Embryonic facial prominence (tissue), 1 donor: ENCODE measurements at regions not wholly inside any gene's neighbourhood (a gene's known extent, or its start where the extent isn't known, plus 50 kb on each side); places are given as distances from the start of the nearest gene placed in this dataset.
"Not testable (repeated sequence)": the region's sequence is repeated elsewhere in the genome, so short reads cannot be mapped to it uniquely, and the experiment has no call there.

Experiments
- DNase-seq: peaks from one replicate; pipeline ENCODE4 v3.0.0-alpha.2; 2016; ENCODE audit errors: extremely low spot score

DNA sequence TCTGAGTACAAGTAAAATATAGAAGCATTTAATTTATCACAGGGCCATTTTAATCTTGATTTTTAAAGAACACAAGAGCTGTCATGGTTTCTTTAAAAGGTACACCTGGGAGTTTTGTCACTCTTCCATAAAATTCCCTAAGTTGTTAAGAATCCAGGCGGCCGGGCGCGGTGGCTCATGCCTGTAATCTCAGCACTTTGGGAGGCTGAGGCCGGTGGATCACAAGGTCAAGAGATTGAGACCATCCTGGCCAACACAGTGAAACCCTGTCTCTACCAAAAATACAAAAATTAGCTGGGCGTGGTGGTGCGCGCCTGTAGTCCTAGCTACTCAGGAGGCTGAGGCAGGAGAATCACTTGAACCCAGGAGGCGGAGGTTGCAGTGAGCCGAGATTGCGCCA, 278.3 kb downstream of the PCDH17 start:
- not testable (repeated sequence) for DNase-seq

DNA sequence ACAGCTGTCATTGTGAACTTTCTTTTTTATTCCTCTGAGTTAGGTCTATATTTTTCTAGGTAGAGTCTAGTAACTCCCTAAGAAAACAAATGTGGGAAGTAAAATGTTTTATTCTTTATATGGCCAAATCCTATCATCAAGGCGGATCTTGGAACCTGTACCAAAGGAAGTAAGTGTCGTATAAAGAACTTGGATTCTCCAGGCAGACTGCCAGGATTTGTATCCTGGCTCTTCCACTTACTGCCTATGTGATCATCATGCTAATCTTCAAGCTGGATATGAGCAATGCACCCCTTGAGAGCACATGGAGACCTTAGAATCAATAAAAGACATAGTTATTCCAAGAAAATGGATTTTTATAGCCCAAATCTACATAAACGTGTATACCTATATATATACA, 286.5 kb downstream of the PCDH17 start:
- DNase-seq, result no peak

DNA sequence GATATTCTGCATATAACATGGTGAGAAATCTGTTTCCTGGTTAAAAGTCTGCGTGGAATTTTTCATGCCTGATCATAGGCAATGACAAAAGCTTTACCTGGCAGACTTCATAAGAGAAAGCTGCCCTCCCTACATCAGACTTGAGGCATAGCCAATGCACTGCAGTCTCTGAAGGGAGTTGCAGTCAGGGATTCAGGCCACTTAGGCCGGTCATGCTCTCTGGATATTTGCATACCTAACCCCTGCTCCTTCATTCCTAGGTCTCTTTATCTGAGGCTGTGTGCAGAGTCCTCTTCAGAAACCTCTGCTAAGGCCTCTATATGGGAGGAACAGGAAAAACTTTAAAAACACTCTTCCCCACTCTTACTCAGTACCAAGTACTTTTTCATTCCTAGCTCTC, 287.4 kb downstream of the PCDH17 start:
- no peak for DNase-seq

DNA sequence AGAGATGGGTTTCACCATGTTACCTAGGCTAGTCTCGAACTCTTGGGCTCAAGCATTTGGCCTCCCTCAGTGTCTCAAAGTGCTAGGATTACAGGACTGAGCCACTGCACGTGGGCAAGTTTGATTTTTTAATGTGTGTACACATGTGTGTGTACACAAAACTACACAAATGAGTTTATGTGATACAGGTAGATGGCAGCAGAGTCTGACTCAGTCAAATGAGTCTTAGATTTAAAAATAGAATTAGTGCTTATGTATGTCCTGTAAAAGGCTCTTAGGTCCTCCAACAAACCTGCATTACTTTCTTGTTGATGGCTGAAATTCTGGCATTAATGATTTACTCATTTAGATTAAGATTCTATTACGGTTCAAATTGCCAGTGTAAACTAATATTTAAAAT, 293.7 kb downstream of the PCDH17 start:
- DNase-seq, result no peak

DNA sequence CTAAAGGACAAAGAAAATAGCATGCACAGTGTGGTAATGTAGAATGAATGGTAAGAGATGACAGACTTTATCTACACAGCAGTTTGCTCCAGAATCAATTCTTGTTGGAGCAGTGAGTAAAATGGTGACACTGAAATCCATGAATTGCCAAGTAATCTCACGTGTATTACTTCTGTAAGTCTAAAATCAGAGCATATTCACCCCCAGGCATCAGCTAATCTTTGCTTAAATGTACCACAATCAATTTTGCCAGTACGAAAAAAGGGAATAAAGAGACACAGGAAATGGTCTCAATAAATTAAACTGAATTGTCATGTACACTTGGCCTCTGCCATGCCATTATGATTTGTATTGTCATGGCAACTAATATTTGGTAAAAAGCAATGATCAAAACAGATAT, 294.2 kb downstream of the PCDH17 start:
- no peak for DNase-seq

DNA sequence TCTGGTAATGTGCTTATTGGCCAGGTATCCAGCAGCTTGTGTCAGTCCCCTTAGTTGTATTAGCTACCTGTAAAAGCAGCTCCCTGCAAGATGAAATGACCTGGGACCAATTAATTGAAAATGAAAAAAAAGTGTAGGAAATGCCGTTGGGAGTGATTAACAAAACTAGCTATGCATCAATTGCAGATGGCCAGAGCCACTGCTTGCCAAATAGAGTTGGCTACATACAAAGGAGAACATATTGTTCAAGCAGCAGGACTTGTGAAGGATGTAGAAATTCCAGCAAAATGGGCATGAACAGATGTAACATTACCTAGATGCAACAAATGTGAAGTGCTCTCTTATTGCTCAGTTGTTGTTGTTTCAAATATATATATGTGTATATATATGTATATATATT, 300.5 kb downstream of the PCDH17 start:
- DNase-seq, result no peak

DNA sequence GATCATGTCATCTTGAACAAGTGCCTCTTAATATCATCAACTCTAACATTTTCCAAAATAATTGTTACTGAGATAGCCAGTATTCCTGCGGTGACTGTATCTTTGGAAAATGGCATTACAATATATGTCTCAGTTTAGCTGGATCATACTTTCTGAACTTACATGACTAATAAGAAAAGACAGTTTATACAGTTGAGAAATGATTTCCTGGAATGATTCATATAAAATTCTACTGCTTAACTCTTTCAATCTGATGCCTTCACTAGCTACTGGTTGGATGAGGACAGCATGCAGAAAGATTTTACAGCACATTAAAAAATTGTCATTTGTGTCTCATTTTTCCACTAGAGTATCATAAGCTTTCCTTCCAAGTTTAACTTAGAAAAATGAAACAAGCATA, 302.1 kb downstream of the PCDH17 start:
- no peak for DNase-seq

DNA sequence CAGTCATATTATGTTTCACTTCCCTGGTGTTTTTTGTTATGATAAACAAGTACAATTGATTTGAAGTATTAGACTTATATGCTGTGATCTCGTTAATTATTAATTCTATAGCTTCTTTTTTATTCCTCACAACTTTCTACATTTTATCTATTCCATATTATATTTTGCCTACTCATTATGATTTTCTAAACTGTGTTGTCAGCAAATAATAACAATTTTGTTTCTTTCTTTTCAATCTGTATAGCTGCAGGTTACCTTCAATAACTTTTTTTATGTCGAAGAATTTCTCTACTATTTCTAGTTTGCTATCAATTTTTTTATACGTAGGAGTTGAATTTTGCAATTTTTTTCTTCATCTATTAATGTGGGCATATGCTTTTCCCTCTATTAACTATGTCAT, 304.4 kb downstream of the PCDH17 start:
- no peak for DNase-seq

DNA sequence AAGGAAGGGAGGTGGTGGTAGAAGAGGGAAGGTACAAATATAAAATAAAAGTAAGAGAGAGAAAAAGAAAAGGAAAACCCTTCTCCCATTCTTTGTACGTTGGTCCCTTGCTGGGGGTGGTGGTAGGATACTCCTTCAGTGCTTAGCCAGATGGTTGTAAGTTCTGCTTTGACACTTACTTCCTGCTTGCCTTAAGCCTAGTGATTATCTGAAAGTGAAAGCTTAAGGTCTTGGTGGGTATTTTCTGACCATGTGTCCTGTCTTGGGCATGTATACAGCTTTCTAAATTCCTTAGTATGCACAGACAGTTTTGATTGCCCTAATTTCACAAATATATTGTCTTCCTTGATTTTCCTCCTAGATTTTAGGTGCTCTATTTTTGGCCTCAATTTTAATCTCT, 314.8 kb downstream of the PCDH17 start:
- no peak for DNase-seq

DNA sequence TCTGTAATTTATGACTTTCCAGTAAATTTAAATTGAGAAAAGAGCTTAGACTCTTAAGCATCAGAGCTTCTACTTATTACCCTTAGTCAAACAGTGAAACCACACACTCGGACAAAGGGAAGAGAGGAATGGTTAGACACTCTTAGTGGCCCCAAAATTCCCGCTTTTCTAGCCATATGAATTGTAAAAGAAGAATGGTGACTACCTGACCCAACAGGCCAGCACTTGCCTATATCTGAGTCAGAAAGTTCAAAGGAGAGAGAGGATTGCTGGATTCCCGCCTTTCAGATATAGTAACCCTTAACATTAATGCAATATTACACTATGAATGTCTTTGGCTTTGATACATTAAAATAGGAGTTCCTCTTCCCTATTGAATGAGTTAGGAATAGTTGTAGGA, 317.3 kb downstream of the PCDH17 start:
- no peak for DNase-seq

DNA sequence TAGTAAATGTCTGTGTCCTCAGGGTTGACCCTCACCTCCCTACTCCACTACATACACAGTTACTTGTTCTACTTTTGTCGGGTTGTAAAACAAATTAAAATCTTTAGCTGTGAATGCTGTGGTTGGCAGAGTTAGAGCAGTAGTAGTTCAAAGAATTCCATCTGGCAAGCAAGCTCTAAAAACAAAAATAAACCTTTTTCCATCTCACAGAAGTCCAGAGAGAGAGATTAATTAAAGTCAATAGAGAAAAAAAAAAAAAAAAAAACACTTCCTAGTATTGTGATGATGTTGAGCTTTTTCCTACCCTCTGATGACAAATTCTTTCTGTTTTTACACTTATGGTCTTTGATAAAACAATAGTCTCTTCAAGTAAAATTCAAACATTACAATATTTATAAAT, 338.4 kb downstream of the PCDH17 start:
- no peak for DNase-seq

DNA sequence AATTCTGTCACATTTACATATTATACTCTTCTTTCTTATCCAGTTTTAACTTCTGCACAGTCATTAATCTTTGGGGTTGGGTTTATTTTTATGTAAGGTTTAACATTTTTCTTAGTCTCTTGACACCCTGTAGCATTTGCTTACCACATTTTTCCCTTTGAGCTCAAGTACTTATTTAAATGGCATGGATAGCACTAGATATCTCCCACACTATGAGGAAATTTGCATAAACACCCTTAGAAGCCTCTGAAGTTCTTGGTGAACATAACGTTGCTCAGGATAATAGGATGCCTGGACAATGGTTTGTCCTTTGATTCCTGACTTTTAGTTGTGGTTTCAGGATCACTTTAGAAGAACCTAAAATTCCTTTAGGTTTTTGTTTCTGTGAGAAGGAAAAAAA, 338.9 kb downstream of the PCDH17 start:
- no peak for DNase-seq

DNA sequence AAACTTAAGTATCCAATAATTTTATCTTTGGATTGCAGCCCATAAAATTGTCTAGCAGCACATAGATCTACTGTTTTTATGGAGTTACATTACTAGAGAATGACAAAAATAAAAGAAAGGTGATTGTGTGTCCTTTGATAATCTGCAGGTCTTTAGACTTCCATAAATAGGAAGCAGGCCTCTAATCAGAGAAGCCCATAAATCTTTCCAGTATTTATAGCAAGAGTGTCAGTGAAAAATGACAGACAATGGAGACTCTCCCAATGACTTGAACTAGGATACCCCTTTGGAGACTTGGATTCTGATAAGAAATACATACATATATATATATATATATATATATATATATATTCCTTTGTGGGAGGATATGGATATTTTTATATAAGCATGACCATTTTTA, 351.2 kb downstream of the PCDH17 start:
- DNase-seq, result no peak

DNA sequence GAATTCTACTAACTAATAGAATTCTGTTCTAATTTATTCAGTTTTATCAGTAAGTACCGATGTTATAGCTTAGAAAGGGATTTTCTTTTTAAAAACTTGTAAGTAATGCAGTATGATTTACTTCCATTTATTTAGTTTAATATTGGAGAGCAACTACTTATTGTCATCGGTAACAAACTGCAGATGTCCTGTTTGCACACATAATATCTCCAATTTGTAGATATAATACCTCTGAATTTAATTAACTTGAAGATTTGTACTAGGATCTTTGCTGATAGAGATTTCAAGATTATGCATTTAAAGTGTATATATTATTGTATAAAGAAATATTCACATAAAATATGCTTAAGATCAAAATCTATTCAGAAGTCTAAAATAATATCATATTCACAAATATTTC, 356.7 kb downstream of the PCDH17 start:
- DNase-seq, result no peak

DNA sequence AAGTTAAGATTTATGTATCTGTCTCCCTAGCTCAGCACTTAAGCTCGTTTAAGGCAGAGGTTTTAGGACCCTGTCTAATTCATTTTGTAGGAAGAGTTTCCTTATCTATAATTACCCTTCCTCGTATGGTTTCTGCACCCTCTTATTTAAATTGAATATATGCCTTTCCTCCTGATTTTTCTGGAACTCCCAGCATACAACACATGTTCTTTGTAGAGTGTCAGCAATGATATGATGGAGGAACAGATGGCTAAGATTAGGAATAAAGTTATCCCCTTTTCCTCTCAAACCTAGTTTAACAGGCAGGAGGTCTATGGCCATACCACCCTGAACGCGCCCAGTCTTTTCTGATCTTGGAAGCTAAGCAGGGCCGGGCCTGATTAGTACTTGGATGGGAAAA, 359.5 kb downstream of the PCDH17 start:
- no peak for DNase-seq

DNA sequence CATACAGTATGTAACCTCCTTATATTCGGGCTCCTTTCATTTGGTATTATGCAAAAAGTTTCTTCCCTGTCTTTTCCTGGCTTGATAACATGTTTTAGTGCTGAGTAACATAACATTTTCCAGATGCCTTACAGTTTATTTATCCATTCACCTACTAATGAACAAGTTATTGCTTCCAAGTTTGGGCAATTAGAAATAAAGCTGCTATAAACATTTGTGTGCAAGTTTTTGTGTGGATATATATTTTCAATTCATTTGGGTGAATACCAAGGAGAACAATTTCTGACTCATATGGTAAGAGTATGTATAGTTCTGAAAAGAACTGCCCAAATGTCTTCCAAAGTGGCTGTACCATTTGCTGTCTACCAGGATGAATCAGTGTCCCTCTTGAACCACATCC, 360.9 kb downstream of the PCDH17 start:
- no peak for DNase-seq

DNA sequence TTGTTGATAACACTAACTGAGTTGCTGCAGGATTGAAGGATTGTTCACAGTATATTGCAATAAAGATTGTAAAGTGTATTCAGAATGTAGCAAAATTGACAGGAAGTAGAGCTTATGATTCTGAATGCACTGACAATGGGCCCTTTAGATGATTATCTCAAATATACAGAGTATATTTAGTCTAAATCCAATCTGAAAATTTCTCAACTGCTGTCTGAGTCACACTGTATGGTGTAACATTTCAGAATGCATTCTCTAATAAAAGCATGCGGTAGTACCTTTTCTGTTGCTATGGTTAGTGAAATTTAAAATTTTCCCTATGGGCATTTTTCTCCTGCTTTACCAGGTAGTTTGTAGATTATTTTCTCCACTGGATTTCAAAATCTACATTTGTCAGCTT, 365.2 kb downstream of the PCDH17 start:
- DNase-seq, result no peak

DNA sequence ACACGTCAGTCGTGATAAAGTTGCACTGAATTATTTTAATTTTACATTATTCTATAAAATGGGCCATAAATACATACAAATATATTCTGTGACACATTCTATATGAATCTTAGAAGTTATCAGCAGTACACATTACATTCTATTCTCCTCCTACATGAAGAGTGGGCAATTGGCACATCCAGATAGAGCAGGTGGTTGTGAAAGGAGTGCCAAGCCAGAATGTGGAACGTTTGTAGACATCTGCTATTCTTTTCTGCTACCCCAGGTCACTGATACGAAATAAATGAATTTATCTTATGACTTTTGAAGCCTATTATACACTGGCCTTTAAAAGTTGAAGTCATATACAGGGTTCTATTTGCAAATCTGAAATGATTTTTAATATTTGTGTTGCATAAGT, 373.2 kb downstream of the PCDH17 start:
- DNase-seq, result no peak

DNA sequence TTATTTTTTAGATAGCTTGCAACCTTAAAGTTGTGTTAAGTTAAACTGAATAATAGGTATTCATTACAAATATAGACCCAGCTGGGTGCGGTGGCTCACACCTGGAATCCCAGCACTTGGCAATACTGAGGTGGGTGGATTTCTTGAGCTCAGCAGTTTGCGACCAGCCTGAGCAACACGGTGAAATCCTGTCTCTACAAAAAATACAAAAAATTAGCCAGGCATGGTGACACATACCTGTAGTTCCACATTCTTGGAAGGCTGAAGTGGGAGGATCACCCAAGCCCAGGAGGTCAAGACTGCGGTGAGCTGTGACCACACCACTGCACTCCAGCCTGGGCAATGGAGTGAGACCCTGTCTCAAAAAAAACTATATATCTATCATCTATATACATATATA, 386.5 kb downstream of the PCDH17 start:
- no peak for DNase-seq

DNA sequence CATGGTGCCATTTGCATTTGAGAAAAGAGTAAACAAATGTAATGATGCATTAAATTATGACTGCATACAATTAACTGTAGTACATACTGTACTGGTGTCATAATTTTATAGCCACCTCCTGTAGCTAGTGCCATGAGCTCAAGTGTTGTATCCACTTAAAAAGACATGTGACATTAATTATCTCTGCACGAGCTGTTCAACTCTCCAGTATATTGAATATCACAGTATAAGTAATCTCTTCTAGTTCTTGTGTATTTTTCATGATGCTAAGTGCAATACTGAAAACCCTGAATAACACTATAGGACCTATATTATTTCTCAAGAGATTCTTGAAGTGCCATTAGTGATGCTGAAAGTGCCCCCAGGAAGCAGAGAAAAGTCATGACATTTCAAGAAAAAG, 387.3 kb downstream of the PCDH17 start:
- DNase-seq, result no peak

DNA sequence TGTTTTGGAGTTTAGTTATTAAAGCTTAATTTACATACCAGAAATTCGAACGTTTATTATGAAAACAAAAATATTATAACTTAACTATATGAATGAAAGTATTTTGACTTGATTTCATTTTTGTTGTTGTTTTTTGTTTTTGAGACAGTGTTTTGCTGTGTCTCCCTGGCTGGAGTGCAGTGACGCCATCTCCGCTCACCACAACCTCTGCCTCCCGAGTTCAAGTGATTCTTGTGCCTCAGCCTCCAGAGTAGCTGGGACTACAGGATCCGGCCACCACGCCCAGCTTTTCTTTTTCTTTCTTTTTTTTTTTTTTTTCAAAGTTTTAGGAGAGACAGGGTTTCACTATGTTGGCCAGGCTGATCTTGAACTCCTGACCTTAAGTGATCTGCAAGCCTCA, 392.6 kb downstream of the PCDH17 start:
- DNase-seq, result no peak

DNA sequence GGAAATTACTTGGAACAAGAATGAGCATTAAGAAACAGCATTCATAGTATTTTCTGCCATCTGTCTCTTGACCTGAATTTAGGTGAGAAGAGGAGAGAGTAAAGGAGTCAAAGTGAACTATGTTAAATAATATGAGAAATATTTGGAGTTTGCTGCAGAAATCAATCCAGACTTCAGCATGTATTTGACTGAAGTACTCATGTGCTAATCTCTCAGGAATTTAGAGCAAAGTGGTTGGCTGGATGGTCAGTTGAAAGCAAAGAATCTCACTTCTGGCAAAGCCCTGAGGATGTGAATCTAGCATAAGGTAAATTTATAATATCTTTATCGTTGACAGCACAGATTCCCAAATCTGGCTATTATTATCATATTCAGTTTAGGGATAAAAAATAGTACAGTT, 394.3 kb downstream of the PCDH17 start:
- DNase-seq, result no peak

DNA sequence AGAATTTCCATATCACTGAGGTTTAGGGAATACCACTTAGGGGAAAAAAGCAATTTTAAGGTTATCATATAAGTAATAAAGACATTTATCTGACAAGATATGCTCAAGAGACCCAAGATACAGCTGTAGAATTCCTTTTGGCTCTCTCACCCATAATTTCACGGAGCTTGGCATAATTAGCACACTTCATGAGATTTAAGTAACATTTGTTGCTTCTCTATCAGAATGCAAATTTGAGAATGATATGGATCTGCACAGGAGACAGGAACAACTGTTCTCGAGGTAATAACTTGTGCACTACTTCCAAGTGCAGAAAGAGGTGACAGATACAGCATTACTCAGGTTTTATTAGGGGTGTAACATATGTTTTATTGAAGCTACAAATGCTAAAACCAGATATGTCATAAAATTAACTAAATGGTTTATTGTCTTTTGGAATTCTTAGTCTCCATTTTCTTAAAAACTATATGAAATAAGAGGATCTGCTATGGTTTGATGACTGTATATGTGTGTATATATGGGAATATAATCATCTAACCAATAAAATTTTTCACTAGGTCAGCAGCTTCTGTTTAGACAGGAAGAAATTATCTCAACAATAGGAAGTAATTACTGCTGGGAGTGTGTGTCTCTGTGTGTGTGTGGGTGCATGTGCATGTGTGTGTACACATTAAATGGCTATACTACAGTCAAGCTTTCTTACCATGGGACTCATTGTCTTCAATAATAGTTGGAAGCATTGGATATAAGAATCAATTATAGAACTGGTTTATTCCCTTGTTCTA, 401.3 kb downstream of the PCDH17 start:
- no peak for DNase-seq

DNA sequence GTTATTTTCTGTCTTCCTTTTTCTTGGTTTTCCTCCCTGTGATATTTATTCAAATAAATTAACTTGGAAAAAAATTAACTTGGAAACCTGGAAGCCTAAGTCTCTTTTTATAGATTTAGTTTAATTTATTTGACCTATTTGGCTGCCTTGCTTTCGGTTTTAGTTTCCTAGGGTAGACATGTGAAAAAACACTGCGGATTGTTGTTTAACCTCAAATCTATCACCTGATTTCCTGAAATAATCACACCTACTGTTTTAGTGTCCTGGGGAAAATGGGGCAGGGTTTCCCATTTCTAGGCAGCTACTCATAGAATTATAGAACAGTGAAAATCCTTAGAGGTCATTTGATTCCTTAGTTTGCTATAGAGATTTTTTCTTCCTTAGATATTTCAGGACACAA, 412.4 kb downstream of the PCDH17 start:
- no peak for DNase-seq
